KMS-11 (cell line): ENCODE measurements at regions not wholly inside any gene's neighbourhood (a gene's known extent, or its start where the extent isn't known, plus 50 kb on each side); places are given as distances from the start of the nearest gene placed in this dataset.

ENCODE experiments used
- H2AFZ ChIP-seq: fragments of 200-600 bp; sonication (generic); 2 replicates; pipeline ENCODE4 v1.6.1; 2016; ENCODE audit warnings: antibody characterized with exemption, mixed run types, low read depth
- H3K27ac ChIP-seq: fragments of 200-600 bp; sonication (generic); 2 replicates; pipeline ENCODE4 v1.6.1; 2016; ENCODE audit warnings: mild to moderate bottlenecking, mixed run types
- H3K27me3 ChIP-seq: fragments of 200-600 bp; sonication (generic); 2 replicates; pipeline ENCODE4 v1.6.1; 2017; ENCODE audit warnings: mild to moderate bottlenecking, low read depth, mixed run types, moderate library complexity; ENCODE audit not compliant: insufficient read depth
- H3K36me3 ChIP-seq: fragments of 200-600 bp; sonication (generic); 2 replicates; pipeline ENCODE4 v1.6.1; 2017; ENCODE audit warnings: mild to moderate bottlenecking, mixed run types; ENCODE audit not compliant: insufficient read depth
- H3K4me1 ChIP-seq: fragments of 200-600 bp; sonication (generic); 2 replicates; pipeline ENCODE4 v1.6.1; 2016; ENCODE audit warnings: mild to moderate bottlenecking, low read depth, mixed run types; ENCODE audit not compliant: poor library complexity, severe bottlenecking
- H3K4me2 ChIP-seq: fragments of 200-600 bp; sonication (generic); 2 replicates; pipeline ENCODE4 v1.7.0; 2016; ENCODE audit warnings: mild to moderate bottlenecking, mixed run types
- H3K4me3 ChIP-seq: fragments of 200-600 bp; sonication (generic); IDR thresholded peaks from 2 replicates; pipeline ENCODE4 v1.6.1; 2017; ENCODE audit warnings: low read depth, low read length, mixed read lengths; ENCODE audit not compliant: insufficient read depth
- H3K79me2 ChIP-seq: fragments of 200-600 bp; sonication (generic); 2 replicates; pipeline ENCODE4 v1.6.1; 2016; ENCODE audit warnings: low read depth, mixed run types; ENCODE audit not compliant: insufficient read depth
- H3K9ac ChIP-seq: fragments of 200-600 bp; sonication (generic); 2 replicates; pipeline ENCODE4 v1.6.1; 2016; ENCODE audit warnings: mild to moderate bottlenecking, mixed run types
- H4K20me1 ChIP-seq: fragments of 200-600 bp; sonication (generic); 2 replicates; pipeline ENCODE4 v1.6.1; 2016; ENCODE audit warnings: mild to moderate bottlenecking, mixed run types; ENCODE audit not compliant: insufficient read depth
- TF ChIP-seq, protein P1 (sequence below): fragments of 200-600 bp; sonication (generic); conservative IDR thresholded peaks from 2 replicates; pipeline ENCODE4 v1.6.1; 2017; ENCODE audit warnings: low read depth, mild to moderate bottlenecking, antibody characterized with exemption, low read length, moderate library complexity, mixed read lengths

DNA sequence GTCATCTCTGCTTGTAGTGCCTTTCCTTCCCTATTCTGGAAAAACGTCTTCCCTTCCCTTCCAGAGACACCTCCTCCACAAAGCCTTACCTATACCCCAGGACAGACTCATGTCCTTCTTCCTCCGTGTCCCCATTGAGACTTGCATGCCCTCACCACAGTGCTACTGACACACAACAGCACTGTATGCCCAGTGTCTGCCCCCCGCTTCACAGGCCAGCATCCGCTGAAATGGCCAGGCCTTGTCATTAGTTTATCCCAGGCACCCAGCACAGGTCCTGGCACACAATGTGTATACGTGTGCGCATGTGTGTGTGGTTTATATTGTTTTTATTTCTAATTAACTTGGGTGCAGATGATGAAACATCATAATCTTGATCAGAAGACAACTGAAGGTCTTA lies 130.1 kb upstream of the CCL2 start:
- peaks cover 26% of the 10 kb centered on the region for H3K4me1 ChIP-seq
- H2AFZ ChIP-seq, result no peak overlapping the region
- no peak overlapping the region for H3K4me2 ChIP-seq
- no peaks in the 10 kb centered on the region for H3K79me2 ChIP-seq
- no peaks in the 10 kb centered on the region for H3K27me3 ChIP-seq
- H3K9ac ChIP-seq, result no peak overlapping the region
- TF ChIP-seq, protein P1, sequence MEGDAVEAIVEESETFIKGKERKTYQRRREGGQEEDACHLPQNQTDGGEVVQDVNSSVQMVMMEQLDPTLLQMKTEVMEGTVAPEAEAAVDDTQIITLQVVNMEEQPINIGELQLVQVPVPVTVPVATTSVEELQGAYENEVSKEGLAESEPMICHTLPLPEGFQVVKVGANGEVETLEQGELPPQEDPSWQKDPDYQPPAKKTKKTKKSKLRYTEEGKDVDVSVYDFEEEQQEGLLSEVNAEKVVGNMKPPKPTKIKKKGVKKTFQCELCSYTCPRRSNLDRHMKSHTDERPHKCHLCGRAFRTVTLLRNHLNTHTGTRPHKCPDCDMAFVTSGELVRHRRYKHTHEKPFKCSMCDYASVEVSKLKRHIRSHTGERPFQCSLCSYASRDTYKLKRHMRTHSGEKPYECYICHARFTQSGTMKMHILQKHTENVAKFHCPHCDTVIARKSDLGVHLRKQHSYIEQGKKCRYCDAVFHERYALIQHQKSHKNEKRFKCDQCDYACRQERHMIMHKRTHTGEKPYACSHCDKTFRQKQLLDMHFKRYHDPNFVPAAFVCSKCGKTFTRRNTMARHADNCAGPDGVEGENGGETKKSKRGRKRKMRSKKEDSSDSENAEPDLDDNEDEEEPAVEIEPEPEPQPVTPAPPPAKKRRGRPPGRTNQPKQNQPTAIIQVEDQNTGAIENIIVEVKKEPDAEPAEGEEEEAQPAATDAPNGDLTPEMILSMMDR, result no peak
- H3K27ac ChIP-seq, result no peak overlapping the region
- H3K36me3 ChIP-seq, result no peaks in the 10 kb centered on the region
- H4K20me1 ChIP-seq, result no peaks in the 10 kb centered on the region
- H3K4me3 ChIP-seq, result no peak overlapping the region

DNA sequence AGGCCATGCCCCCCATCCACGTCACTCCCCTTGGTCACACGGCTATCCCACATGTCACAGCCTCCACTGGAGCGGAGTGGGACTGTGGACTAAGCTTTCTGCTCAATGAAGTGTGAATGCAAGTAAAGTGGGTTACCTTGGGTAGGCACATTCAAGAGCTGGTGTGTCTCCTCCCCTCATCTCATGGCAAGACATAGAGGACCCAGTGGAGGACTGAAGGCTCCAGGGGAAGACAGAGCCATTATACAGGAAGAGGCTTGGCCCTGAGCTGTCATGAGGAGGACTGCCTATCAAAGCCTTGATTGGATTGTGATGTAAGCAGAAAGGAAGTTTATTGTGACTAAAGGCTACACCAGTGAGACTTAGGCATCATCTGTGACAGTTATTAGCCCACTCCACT lies 129.2 kb upstream of the CCL2 start:
- TF ChIP-seq, protein P1, result no peak
- no peak overlapping the region for H3K4me2 ChIP-seq
- H3K36me3 ChIP-seq, result no peaks in the 10 kb centered on the region
- no peak overlapping the region for H3K27ac ChIP-seq
- no peak overlapping the region for H3K4me3 ChIP-seq
- H2AFZ ChIP-seq, result no peak overlapping the region
- no peaks in the 10 kb centered on the region for H3K79me2 ChIP-seq
- no peaks in the 10 kb centered on the region for H3K27me3 ChIP-seq
- no peaks in the 10 kb centered on the region for H4K20me1 ChIP-seq
- no peak overlapping the region for H3K9ac ChIP-seq
- H3K4me1 ChIP-seq, result peaks cover 26% of the 10 kb centered on the region

DNA sequence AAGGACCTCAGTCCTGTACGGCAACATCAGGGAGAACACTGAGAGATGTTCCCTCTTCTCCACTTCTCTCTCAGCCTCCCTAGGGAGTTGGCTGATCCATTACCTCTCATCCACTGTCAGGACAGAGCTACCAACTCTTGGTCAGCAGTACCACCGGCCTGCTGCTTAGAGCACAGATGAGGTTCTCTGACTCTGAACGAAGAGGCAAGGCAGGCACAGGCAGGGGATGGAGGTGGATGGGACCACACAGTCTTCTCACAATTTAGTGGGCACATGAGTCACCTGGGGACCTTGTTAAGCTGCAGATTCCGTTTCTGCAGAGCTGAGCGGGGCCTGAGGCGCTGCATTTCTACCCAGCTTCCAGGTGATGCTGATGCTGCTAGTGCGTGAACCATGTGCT lies 128.6 kb upstream of the CCL2 start:
- no peaks in the 10 kb centered on the region for H4K20me1 ChIP-seq
- H3K4me1 ChIP-seq, result peaks cover 26% of the 10 kb centered on the region
- H3K4me2 ChIP-seq, result no peak overlapping the region
- H3K27me3 ChIP-seq, result no peaks in the 10 kb centered on the region
- H3K79me2 ChIP-seq, result no peaks in the 10 kb centered on the region
- H3K4me3 ChIP-seq, result no peak overlapping the region
- no peak overlapping the region for H3K27ac ChIP-seq
- TF ChIP-seq, protein P1, result no peak
- H3K36me3 ChIP-seq, result no peaks in the 10 kb centered on the region
- no peak overlapping the region for H3K9ac ChIP-seq
- H2AFZ ChIP-seq, result no peak overlapping the region

DNA sequence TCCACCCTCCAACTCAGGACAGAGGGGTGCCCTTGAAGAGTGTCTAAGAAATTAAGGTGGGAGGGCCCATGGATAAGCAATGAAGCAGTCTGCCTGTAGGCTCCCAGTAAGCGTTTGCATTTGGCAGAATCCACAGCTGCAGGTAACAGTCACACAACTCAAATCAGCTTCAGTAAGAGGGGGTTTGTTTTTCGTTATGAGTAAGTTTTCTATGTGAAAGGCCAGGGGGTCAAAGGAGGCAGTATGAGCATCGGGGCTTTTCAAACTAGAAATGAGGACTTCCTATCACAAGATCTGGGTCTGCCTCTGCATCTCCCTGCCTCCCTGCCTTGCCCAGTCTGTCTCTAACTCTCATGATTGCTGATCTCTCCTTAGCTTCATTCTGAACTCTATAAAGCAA lies 128.1 kb upstream of the CCL2 start:
- Histone ChIP-seq H3K27ac (no peak overlapping the region), H3K36me3 (no peaks in the 10 kb centered on the region), H3K27me3 (no peaks in the 10 kb centered on the region), H3K79me2 (no peaks in the 10 kb centered on the region), H2AFZ (no peak overlapping the region), H4K20me1 (no peaks in the 10 kb centered on the region), H3K4me2 (no peak overlapping the region; the same call in 1 of the 2 replicates), H3K9ac (no peak overlapping the region), H3K4me1 (peaks cover 26% of the 10 kb centered on the region), H3K4me3 (no peak overlapping the region)
- TF ChIP-seq, protein P1, result no peak
